ENCODE measurements at regions not wholly inside any gene's neighbourhood (a gene's known extent, or its start where the extent isn't known, plus 50 kb on each side); places are given as distances from the start of the nearest gene placed in this dataset.

DNA sequence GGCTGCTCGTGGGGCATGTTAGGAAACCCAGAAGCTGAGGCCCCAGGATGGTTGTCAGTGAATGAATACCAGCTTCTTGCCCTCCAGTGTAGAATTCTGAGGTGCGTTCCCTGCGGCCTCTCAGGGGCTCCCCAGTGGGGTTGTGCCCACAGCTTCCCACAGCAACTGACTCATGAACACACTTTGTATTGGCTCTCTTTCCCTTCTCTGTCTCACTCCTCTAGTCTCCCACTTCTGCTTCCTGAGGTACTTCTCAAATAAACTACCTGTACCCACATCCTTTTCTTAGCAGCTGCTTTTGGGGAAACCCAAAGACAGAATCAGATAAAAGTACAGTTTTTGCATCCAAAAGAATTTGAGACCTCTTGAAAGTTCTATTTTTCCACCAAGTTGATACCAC, 107.7 kb upstream of the JAG1 start:
- TF ChIP-seq POLR2AphosphoS5 (IDR thresholded peaks at IDR 0.05; ENCODE audit: low read depth, low read length) (no peak), TAF1 (IDR thresholded peaks at IDR 0.05; ENCODE audit: borderline replicate concordance, insufficient read depth, low read length) (no peak), SIN3A (IDR thresholded peaks at IDR 0.05; ENCODE audit: borderline replicate concordance, insufficient read depth, low read length) (no peak)
- TF ChIP-seq, protein P1, sequence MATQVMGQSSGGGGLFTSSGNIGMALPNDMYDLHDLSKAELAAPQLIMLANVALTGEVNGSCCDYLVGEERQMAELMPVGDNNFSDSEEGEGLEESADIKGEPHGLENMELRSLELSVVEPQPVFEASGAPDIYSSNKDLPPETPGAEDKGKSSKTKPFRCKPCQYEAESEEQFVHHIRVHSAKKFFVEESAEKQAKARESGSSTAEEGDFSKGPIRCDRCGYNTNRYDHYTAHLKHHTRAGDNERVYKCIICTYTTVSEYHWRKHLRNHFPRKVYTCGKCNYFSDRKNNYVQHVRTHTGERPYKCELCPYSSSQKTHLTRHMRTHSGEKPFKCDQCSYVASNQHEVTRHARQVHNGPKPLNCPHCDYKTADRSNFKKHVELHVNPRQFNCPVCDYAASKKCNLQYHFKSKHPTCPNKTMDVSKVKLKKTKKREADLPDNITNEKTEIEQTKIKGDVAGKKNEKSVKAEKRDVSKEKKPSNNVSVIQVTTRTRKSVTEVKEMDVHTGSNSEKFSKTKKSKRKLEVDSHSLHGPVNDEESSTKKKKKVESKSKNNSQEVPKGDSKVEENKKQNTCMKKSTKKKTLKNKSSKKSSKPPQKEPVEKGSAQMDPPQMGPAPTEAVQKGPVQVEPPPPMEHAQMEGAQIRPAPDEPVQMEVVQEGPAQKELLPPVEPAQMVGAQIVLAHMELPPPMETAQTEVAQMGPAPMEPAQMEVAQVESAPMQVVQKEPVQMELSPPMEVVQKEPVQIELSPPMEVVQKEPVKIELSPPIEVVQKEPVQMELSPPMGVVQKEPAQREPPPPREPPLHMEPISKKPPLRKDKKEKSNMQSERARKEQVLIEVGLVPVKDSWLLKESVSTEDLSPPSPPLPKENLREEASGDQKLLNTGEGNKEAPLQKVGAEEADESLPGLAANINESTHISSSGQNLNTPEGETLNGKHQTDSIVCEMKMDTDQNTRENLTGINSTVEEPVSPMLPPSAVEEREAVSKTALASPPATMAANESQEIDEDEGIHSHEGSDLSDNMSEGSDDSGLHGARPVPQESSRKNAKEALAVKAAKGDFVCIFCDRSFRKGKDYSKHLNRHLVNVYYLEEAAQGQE (IDR thresholded peaks at IDR 0.05; ENCODE audit: insufficient read depth in 1 of 2, low read depth in 2 of 2, low read length in 2 of 2): no peak
